Right hindlimb (tissue), 1 donor: ENCODE measurements at regions not wholly inside any gene's neighbourhood (a gene's known extent, or its start where the extent isn't known, plus 50 kb on each side); places are given as distances from the start of the nearest gene placed in this dataset.

Experiments used
- DNase-seq: peaks from one replicate; pipeline ENCODE4 v3.0.0-alpha.2; 2018

DNA sequence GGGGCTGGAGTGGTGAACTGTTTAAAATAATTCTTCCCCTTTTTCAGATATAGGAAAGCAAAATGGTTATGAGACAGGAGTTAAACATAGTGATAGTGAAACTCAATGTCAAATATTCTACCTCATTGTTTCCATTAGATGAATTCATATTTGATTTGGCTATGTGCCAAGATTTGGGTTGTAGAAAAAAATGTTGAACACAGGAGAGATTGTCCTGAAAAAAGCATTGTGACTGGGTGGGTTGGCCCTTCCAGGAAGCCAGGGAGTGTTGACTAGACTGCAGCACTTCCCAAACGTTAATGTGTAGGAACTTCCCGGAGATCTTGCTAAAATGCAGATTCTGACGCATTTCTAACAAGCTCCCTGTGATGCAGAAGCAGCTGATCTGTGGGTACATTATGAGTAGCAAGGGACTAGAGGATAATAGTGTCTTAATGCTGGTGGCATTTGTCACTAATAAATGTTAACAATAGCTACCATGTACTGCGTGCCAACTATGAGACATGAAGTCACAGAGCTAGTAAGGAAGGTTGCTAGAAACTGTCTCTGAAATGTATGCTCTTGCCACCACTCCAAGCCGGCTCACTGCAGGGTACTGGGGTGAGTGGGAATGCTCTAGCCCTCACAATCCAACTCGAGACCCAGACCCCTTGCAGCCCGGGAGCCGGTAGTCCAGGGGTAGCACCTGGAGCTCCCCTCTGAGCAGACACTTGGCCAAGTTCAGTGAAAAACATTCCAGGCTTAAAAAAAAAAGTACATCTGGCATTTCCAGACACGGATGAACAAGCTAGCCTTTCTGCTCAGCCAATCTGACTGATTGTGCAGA lies 120.6 kb downstream of the CD47 start:
- DNase-seq, result peak; percentile 46

GRCh38 chr3:107969525-107969924 lies 121.3 kb downstream of the CD47 start:
- no peak for DNase-seq

- DNase-seq, result no peak
Measured at GRCh38 chr3:107966276-107966675, 124.6 kb downstream of the CD47 start.

DNA sequence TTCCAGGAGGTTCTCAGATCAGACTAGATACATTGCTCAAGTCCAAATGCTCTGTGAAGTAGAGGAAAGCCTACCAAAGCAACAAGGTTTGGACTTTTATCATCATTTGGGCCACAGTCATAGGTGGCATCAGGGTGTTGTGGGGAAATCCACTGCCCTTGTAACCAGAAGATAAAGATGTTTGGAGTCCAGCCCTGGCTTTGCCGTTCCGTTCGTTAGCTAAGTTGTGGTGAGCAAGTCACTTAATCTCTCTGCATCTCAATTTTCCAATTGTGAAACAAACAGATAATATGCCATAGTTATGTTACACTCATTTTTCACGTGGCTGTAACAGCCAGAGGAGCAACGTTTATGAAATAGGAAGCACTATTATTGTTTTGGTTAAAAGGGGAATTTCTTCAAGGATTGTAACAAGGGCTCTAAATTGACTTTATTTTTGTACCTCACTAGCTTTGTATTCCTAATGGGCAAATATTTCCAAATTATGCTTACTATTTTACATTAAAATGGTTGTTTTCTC lies 125.6 kb downstream of the CD47 start:
- DNase-seq, result no peak

GRCh38 chr3:107963581-107963980 lies 127.2 kb downstream of the CD47 start:
- DNase-seq, result no peak

DNA sequence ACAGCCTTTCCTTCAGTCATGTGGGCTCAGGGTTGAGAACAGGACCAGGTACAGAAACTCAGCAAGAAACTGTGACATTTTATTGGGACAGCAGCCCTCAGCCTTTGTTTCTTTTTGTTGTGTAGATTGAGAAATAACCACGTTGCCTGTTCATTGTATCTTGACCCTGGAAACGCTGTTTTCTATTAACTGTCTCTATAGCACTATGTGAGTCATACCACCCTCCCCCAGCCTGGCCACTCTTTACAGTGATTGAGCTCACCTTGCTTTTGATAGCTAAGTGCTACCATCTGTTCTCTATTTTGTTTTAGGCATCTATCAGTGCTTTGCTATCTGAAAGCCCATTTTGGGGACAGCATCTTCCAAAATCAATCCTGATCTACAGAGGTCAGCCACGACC lies 127.9 kb downstream of the CD47 start:
- DNase-seq, result no peak

GRCh38 chr3:107962037-107962436 lies 128.8 kb downstream of the CD47 start:
- no peak for DNase-seq

DNA sequence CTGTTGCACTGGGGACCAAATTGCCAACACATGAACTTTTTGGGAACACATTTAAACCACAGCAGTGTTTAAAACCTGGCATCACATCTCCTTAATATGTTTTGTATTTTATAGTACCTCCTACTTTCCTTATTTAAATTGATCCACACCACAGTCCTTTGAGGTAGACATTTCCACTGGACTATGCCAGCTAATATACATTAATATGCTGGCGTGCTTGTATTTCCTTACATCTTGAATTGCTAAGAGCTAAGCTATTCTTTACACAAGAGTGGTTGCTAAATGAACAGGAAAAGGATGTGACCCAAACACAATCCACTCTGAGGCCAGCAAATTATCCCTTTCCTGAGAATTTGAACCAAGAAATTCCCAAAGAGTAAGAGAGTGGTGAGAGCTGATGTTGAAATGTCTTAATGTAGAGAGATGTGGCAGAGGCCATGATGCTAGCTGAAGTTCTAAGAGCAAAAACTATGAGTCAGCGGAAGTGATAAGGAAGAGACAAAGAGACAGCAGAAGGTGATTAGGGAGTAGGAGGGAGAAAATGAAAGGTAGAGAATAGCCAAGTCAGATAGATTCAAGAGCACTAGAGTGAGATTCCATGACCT lies 131.2 kb downstream of the CD47 start:
- no peak for DNase-seq

GRCh38 chr3:107958146-107958545 lies 132.7 kb downstream of the CD47 start:
- no peak for DNase-seq

DNA sequence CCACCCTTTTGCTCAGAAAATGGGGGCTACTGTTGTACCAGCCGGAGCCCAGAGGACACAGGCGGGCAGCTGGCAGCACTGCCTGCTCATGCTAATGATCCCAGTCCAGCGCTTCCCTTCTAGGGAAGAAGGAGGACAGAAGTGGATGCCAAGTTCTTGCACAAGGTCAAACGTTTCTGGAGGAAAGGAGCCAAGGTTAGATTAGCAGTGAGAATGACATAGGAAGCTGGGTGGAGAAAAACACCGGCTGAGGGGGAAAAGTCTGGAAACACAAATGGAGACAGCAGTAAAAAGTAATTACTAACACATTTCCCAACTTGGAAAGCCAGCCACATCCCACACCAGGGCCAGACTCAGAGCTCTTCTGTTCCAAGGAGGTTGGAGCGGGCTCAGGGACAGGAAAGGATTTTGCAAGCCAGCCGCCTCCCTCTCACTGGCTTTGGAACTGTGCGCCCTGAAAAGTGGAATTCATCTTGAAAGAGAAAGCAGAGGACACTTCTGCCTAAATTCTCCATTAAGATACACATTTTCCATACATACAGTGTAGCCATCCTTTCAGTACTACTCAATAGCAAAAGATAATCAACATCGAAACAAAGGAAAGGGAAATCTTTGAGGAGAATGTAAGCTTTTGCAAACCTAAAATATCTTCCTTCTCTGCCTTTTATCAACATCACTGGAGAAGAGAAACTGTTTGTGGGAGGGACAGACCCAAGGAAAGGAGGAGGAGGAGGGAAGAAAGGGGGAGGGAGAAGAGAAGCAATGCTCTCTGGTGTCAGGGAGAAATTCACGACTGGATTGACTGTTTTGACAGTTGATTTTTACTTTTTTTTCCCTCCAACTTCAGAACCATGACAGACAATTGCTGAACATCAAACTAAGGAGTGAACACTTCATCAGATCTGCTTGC lies 133.6 kb downstream of the CD47 start:
- DNase-seq, result peak; percentile 94

- DNase-seq, result no peak
Measured at GRCh38 chr3:107954845-107955244, 136.0 kb downstream of the CD47 start.

GRCh38 chr3:107953722-107954121 lies 137.1 kb downstream of the CD47 start:
- DNase-seq, result no peak

- no peak for DNase-seq
Measured at GRCh38 chr3:107951126-107951525, 139.7 kb downstream of the CD47 start.

DNA sequence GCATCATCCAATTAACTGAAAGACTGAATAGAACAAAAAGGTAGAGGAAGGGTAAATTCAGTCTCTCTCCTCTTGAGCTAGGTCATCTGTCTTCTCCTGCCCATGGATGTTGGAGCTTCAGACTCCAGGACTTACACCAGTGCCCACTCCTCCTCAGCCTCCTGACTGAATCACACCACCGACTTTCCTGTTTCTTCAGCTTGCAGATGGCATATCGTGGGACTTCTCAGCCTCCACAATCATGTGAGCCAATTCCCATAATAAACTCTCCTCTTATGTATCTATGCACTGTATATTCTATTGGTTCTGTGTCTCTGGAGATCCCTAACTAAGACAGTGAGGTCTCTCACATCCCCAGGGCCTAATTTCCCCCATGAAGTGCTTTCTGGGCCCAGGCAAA lies 140.4 kb downstream of the CD47 start:
- no peak for DNase-seq

GRCh38 chr3:107949394-107949970 lies 141.3 kb downstream of the CD47 start:
- no peak for DNase-seq

DNA sequence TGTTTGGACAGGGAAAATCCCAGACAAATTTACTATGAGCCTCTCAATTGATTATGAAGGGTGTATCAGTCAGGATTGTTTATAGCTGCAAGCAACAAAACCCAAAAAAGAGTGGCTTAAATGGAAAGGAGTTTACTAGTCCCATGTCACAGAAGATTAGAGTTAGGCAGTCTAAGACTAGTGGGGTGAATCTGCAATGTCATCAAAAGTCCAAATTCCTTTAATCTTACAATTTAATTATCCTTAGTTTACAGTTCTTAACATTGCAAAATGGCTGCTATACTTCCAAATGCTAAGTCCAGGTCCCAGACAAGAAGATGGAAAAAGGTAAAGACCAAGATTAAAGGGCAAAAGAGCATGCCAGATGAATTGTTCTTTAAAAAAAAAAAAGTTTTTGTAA lies 143.6 kb downstream of the CD47 start:
- DNase-seq, result no peak

GRCh38 chr3:107946700-107947099 lies 144.1 kb downstream of the CD47 start:
- DNase-seq, result no peak

- DNase-seq, result no peak
Measured at GRCh38 chr3:107945417-107946094, 145.3 kb downstream of the CD47 start.

GRCh38 chr3:107943786-107944523 lies 146.9 kb downstream of the CD47 start:
- DNase-seq, result no peak

DNA sequence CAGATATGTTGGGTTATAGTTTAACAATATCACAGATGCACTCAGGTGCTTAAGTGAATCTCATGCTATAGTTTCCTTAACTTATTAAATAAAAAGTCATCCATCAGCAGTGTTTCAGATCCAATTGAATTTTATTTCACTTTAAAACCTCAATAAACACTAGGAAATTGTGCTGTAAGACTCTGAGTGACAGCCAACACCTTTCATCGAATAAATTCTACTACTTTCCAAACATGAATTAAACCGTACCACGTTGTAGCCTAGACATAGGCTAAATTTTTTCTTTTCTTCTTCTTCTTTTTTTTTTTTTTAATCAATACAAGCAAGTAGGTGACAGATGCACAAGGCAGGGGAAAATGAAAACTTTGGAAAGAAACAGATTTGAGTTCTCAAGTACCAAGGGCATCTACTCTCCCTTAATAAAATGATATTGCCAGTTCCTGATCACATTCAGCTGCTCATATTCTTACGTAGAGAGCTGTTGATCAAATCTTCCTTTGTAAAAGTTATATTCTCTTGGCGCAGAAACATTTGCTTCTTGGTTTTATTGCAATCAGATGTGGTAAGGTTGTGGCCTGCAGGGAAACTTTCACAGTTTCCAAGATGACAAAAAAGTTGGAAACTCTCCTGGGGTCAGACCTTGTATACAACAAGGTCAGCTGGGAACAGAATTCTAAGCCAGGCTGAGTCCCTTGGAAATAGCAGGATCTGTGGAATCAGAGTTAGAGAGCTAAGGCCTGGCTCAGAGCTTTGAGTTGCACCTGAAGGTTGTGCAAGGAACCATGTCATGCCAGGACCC lies 147.7 kb downstream of the CD47 start:
- DNase-seq, result no peak

DNA sequence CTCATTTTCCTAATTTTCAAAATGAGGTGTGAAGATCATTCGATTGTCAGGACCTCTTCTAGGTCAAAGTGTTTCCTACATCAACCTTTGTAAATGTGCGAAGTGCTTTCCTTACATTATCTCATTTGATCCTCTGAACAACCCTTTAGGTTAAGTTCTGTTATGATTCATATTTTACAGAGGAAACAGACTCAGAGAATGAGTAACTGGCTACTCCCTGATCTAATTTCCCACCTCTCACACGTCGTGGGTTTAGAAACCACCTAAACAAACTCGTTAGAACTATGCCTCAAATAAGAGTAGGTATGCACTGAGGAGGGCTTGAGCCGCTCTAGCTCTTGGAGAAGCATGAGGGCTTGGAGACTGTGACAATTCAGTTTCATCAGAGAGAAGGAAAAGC lies 148.6 kb downstream of the CD47 start:
- DNase-seq, result no peak
